ENCODE measurements at regions not wholly inside any gene's neighbourhood (a gene's known extent, or its start where the extent isn't known, plus 50 kb on each side); places are given as distances from the start of the nearest gene placed in this dataset.

DNA sequence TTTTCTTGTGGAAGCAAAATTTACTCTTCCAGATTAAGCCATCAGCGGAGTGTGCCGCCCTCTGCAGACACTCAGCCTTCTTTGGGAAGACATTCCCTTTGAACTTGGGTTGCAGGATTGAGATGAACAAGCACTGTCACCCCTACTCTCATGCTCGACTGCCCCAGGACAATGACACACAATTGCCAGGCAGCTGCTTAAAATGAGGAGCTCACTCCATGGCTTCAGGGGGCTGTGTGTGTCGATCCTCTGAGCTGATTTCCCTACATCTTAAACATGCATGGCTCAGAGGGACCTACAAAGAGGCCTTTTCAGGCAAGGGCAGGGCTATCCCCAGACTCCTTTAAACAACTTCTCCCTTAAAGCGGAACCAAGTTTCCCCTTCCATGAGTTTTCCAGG lies 107.5 kb upstream of the MBNL2 start:
- CTCF ChIA-PET = interaction anchor here (1.4 to 15.5 kb wide), 6 partner anchors 11 to 247 kb away, joined by 3 to 237 read pairs (median 4); no protein-coding TSS in a partner anchor
- no peak for DNase-seq (ENCODE audit: extremely low spot score)
- POLR2A ChIA-PET = no interaction called here
- TF ChIP-seq, protein P1, sequence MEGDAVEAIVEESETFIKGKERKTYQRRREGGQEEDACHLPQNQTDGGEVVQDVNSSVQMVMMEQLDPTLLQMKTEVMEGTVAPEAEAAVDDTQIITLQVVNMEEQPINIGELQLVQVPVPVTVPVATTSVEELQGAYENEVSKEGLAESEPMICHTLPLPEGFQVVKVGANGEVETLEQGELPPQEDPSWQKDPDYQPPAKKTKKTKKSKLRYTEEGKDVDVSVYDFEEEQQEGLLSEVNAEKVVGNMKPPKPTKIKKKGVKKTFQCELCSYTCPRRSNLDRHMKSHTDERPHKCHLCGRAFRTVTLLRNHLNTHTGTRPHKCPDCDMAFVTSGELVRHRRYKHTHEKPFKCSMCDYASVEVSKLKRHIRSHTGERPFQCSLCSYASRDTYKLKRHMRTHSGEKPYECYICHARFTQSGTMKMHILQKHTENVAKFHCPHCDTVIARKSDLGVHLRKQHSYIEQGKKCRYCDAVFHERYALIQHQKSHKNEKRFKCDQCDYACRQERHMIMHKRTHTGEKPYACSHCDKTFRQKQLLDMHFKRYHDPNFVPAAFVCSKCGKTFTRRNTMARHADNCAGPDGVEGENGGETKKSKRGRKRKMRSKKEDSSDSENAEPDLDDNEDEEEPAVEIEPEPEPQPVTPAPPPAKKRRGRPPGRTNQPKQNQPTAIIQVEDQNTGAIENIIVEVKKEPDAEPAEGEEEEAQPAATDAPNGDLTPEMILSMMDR (IDR thresholded peaks at IDR 0.05; ENCODE audit: control extremely low read depth, extremely low read depth, low read depth, missing control alignments) = no peak

DNA sequence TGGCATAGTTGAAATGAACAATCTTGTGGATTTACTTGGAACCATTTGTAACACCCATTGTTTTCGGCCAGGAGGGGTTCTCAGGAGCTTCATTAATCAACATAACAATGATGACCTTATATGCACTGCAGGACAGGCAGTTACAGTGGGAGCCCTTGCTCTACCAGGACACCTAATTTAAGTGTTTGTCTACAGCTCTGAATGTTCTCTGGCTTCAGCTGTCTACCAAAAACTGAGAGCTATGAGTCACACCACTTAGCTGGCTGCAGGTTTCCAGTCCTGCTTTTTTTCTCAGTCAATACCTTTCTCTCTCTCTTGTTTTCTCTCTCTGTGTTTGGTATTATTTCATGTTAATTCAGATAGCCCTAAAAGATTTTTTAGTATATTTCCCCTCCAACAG lies 105.4 kb upstream of the MBNL2 start:
- POLR2A ChIA-PET = no interaction called here
- CTCF ChIA-PET = interaction anchor here (0.8 to 15.5 kb wide), 8 partner anchors 9 to 285 kb away, joined by 3 to 237 read pairs (median 5); no protein-coding TSS in a partner anchor
- TF ChIP-seq, protein P1 (IDR thresholded peaks at IDR 0.05; ENCODE audit: control extremely low read depth, extremely low read depth, low read depth, missing control alignments) = no peak
- no peak for DNase-seq (ENCODE audit: extremely low spot score)

DNA sequence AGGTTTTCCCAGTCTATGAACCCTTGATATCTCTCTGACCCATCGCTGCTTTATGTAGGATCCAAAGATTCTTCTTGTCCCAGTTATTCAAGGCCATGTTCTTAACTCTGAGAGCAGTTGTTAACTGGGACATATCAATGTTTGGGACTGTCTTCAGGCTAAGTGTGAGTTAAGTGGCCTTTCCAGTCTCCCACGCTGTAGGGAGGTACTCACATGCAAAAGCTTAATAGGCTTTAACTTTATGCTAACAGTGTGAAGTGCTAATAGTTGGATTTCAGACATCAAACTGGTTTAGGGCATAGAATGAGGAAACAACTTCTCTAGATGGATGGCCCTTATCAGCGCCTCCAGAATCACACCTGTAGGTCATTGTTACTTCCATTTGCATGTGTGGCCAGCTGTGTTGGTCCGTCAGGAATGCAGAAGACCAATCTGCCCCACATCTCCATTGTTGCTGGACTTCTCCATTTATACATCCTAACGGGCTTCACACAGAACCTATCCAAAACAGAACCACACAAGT lies 104.7 kb upstream of the MBNL2 start:
- ChIA-PET POLR2A (no interaction called here), CTCF (interaction anchor here (0.9 to 15.5 kb wide), 6 partner anchors 8 to 284 kb away, joined by 3 to 237 read pairs (median 4); no protein-coding TSS in a partner anchor)
- TF ChIP-seq, protein P1 (IDR thresholded peaks at IDR 0.05; ENCODE audit: control extremely low read depth, extremely low read depth, low read depth, missing control alignments) = no peak
- DNase-seq (ENCODE audit: extremely low spot score) = no peak

DNA sequence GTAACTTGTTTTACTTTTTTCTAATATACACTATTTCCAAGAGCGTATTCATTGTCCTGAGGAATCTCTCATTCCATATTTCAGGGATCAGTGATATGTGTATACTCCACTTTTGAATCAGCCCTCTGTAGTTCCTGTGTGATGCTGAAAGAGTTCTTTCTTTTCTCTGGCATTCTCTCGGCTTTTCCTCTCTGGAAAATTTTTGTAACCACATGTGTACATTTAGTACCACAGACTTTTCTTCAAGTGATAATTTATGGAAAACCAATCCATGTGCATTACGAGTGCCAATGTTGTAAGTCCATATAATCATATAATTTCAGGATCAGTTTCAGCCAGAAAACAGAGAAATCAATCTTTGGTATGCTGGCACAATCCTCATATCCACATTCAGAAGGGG lies 102.2 kb upstream of the MBNL2 start:
- ChIA-PET POLR2A (no interaction called here), CTCF (interaction anchor here (2.5 kb wide), 1 partner anchor 10 kb away, joined by 12 read pairs; no protein-coding TSS in a partner anchor)
- DNase-seq (ENCODE audit: extremely low spot score) = no peak
- TF ChIP-seq, protein P1 (IDR thresholded peaks at IDR 0.05; ENCODE audit: control extremely low read depth, extremely low read depth, low read depth, missing control alignments) = no peak

DNA sequence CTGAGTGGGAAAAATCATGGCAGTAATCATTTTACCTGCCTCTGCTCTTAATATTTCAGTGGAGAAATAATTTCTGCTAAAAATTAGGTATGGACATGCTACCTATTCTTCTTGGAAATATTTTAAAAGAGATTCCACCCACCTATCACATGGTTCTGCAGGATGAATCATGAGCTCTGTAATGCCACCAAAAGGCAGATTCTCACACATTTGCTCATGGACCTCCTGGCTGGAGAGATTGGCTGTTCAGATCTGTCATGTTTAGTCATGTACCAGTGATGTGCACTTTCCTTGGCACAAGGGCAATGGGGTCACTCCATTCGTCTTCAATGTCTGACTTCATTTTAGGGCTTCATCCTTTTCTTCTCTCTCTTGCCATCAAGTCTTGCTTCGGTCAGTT lies 101.8 kb upstream of the MBNL2 start:
- ChIA-PET POLR2A (no interaction called here), CTCF (interaction anchor here (2.5 kb wide), 1 partner anchor 10 kb away, joined by 12 read pairs; no protein-coding TSS in a partner anchor)
- no peak for DNase-seq (ENCODE audit: extremely low spot score)
- TF ChIP-seq, protein P1 (IDR thresholded peaks at IDR 0.05; ENCODE audit: control extremely low read depth, extremely low read depth, low read depth, missing control alignments) = no peak

DNA sequence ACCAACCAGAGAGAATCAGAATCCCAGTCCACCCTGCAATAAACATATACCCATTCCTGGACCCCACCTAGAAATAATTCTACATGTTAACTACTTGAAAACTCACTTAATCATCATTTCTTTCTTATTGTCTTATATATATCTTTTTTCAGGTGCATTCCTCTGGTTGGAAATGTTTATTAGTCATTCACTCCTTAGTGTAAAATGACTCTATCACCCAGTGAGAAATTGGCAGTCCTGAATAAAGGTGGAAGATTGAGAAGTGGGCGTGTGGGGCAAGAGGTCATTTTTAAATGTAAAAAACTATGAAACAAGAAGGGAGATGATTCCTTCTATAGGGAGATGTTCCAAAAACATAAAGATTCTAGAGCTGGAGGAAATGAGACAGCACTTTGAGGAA lies 101.2 kb upstream of the MBNL2 start:
- TF ChIP-seq, protein P1 (IDR thresholded peaks at IDR 0.05; ENCODE audit: control extremely low read depth, extremely low read depth, low read depth, missing control alignments) = no peak
- CTCF ChIA-PET = interaction anchor here (2.5 kb wide), 1 partner anchor 11 kb away, joined by 12 read pairs; no protein-coding TSS in a partner anchor
- POLR2A ChIA-PET = no interaction called here
- DNase-seq (ENCODE audit: extremely low spot score) = no peak

All from GM10248 (cell line).